IMR-90 (cell line): ENCODE measurements at regions not wholly inside any gene's neighbourhood (a gene's known extent, or its start where the extent isn't known, plus 50 kb on each side); places are given as distances from the start of the nearest gene placed in this dataset.

Experiments used
- ATAC-seq: fragments of 200-7000 bp; cut with Tn5 transposase; 2 replicates; pipeline ENCODE4 v1.9.1; 2020; ENCODE audit warnings: low read depth, mild to moderate bottlenecking, moderate library complexity
- BruUV-seq: library from RNA; stranded (reverse); fragments of 400-500 nt; replicated peaks from 2 replicates; lab custom pipeline; 2021; lab: Mats Ljungman, UMichigan
- CTCF ChIA-PET: fragments of 300-600 bp; formaldehyde crosslinking; extraction: SDS; loops from one replicate; lab custom pipeline; 2021; ENCODE audit warnings: antibody characterized with exemption; lab: Yijun Ruan, JAX
- POLR2A ChIA-PET: fragments of 300-600 bp; sonication (Branson Sonifier 250); formaldehyde crosslinking; loops from one replicate; lab custom pipeline; 2022; ENCODE audit warnings: antibody characterized with exemption; ENCODE audit not compliant: unreplicated experiment; lab: Charles Lee
- DNase-seq: peaks from one replicate; pipeline ENCODE4 v3.0.0; 2013
- H2AFZ ChIP-seq: replicated peaks from 2 replicates; pipeline ENCODE3; 2013; ENCODE audit warnings: low read length, mild to moderate bottlenecking; ENCODE audit not compliant: poor library complexity
- H2AK5ac ChIP-seq: 2 replicates; pipeline ENCODE4 v1.6.1; 2013; ENCODE audit warnings: low read depth, low read length, inconsistent platforms
- H2AK9ac ChIP-seq: replicated peaks from 2 replicates; pipeline ENCODE3; 2013; ENCODE audit warnings: mild to moderate bottlenecking, low read depth, low read length, moderate library complexity; ENCODE audit not compliant: poor library complexity
- H2BK120ac ChIP-seq: 2 replicates; pipeline ENCODE4 v1.6.1; 2013; ENCODE audit warnings: low read depth, low read length, inconsistent platforms
- H2BK15ac ChIP-seq: 3 replicates; pipeline ENCODE4 v1.6.1; 2013; ENCODE audit warnings: low read depth, low read length, inconsistent platforms
- H2BK20ac ChIP-seq: 2 replicates; pipeline ENCODE4 v1.6.1; 2013; ENCODE audit warnings: low read depth, mild to moderate bottlenecking, inconsistent platforms, low read length, moderate library complexity
- H2BK5ac ChIP-seq: 2 replicates; pipeline ENCODE4 v1.6.1; 2013; ENCODE audit warnings: mild to moderate bottlenecking, low read depth, low read length, inconsistent platforms; ENCODE audit not compliant: poor library complexity, severe bottlenecking
- H3K14ac ChIP-seq: replicated peaks from 2 replicates; pipeline ENCODE4 v1.6.1; 2013; ENCODE audit warnings: low read depth, low read length, inconsistent platforms
- H3K18ac ChIP-seq: 2 replicates; pipeline ENCODE4 v1.6.1; 2013; ENCODE audit warnings: low read depth, low read length, control low read depth
- H3K23ac ChIP-seq: 2 replicates; pipeline ENCODE4 v1.6.1; 2013; ENCODE audit warnings: low read depth, low read length, inconsistent platforms
- H3K27ac ChIP-seq: 2 replicates; pipeline ENCODE4 v1.5.1; 2013; ENCODE audit warnings: mild to moderate bottlenecking, control low read depth, low read length; ENCODE audit not compliant: insufficient read depth
- H3K27me3 ChIP-seq: 2 replicates; pipeline ENCODE4 v1.6.1; 2013; ENCODE audit warnings: low read length; ENCODE audit not compliant: control insufficient read depth, insufficient read depth
- H3K36me3 ChIP-seq: 2 replicates; pipeline ENCODE4 v1.6.1; 2013; ENCODE audit warnings: low read length, mixed read lengths; ENCODE audit not compliant: control insufficient read depth, insufficient read depth
- H3K4ac ChIP-seq: 2 replicates; pipeline ENCODE4 v1.6.1; 2013; ENCODE audit warnings: low read depth, low read length, inconsistent platforms
- H3K4me1 ChIP-seq: 2 replicates; pipeline ENCODE4 v1.6.1; 2013; ENCODE audit warnings: low read length, mixed read lengths; ENCODE audit not compliant: control insufficient read depth, insufficient read depth
- H3K4me2 ChIP-seq: 2 replicates; pipeline ENCODE4 v1.6.1; 2013; ENCODE audit warnings: low read depth, mild to moderate bottlenecking, control low read depth, low read length, moderate library complexity
- H3K4me3 ChIP-seq: 2 replicates; pipeline ENCODE4 v1.5.1; 2013; ENCODE audit warnings: low read depth, mild to moderate bottlenecking, control low read depth, low read length, moderate library complexity; ENCODE audit not compliant: insufficient read depth
- H3K56ac ChIP-seq: 2 replicates; pipeline ENCODE4 v1.6.1; 2013; ENCODE audit warnings: low read length, inconsistent platforms; ENCODE audit not compliant: insufficient read depth; ENCODE audit errors: extremely low read depth
- H3K79me1 ChIP-seq, 2 experiments: 2 replicates each; pipeline ENCODE4 v1.6.1; 2013; ENCODE audit warnings: low read length in 2 of 2, inconsistent platforms in 1 of 2, low read depth in 1 of 2
- H3K9ac ChIP-seq: 2 replicates; pipeline ENCODE4 v1.6.1; 2013; ENCODE audit warnings: low read depth, low read length, control low read depth
- H3K9me1 ChIP-seq: 2 replicates; pipeline ENCODE4 v1.6.1; 2013; ENCODE audit warnings: low read length, inconsistent platforms; ENCODE audit not compliant: insufficient read depth
- H3K9me3 ChIP-seq: 2 replicates; pipeline ENCODE4 v1.6.1; 2013; ENCODE audit warnings: low read length; ENCODE audit not compliant: control insufficient read depth, insufficient read depth
- H4K20me1 ChIP-seq: 2 replicates; pipeline ENCODE4 v1.6.1; 2013; ENCODE audit warnings: low read length, inconsistent platforms; ENCODE audit not compliant: insufficient read depth
- H4K5ac ChIP-seq: 2 replicates; pipeline ENCODE4 v1.6.1; 2013; ENCODE audit warnings: mild to moderate bottlenecking, low read depth, low read length, control low read depth
- H4K8ac ChIP-seq, 2 experiments: 2 replicates each; pipeline ENCODE4 v1.6.1; 2013; ENCODE audit warnings: low read depth in 2 of 2, low read length in 2 of 2, control low read depth in 1 of 2, inconsistent platforms in 1 of 2
- H4K91ac ChIP-seq: 2 replicates; pipeline ENCODE4 v1.6.1; 2013; ENCODE audit warnings: low read depth, low read length, inconsistent platforms; ENCODE audit not compliant: insufficient read depth
- BHLHE40 ChIP-seq: fragments of 150-350 bp; IDR thresholded peaks from 2 replicates; pipeline ENCODE4 v1.6.1; 2016; ENCODE audit warnings: mild to moderate bottlenecking, low read depth, low read length
- FOS ChIP-seq: fragments of 150-350 bp; IDR thresholded peaks from 2 replicates; pipeline ENCODE4 v1.6.1; 2016; ENCODE audit warnings: low read depth, low read length
- MAZ ChIP-seq: IDR thresholded peaks from 2 replicates; pipeline ENCODE4 v1.6.1; 2012; ENCODE audit warnings: low read depth, mild to moderate bottlenecking, low read length, improper control_type of control experiment, moderate library complexity, borderline replicate concordance
- NFE2L2 ChIP-seq: fragments of 150-350 bp; IDR thresholded peaks from 2 replicates; pipeline ENCODE4 v1.6.1; 2016; ENCODE audit warnings: low read depth, mild to moderate bottlenecking, low read length
- RAD21 ChIP-seq: IDR thresholded peaks from 2 replicates; pipeline ENCODE4 v1.6.1; 2012; ENCODE audit warnings: low read length, improper control_type of control experiment
- WGBS, 2 experiments: methylation state at CpG; one replicate each; pipeline versions ENCODE4 v1.1.5 to v1.1.7; 2013; ENCODE audit warnings: missing lambda C conversion rate in 2 of 2; ENCODE audit not compliant: insufficient read length in 1 of 2; ENCODE audit errors: extremely low coverage in 2 of 2; 5-methylcytosine and 5-hydroxymethylcytosine counted together
- dilution Hi-C: fragments of 300-500 bp; cut with HindIII; formaldehyde crosslinking; loops from one replicate; pipeline ENCODE4 v1.14.3; 2018; ENCODE audit warnings: low sequenced_read_pairs; ENCODE audit not compliant: unreplicated experiment
- in situ Hi-C: fragments of 300-500 bp; cut with MboI; formaldehyde crosslinking; loops from 3 replicates; pipeline ENCODE4 v1.14.3; 2019; ENCODE audit warnings: low sequenced_read_pairs, inconsistent platforms, mixed read lengths
- intact Hi-C: fragments of 100-400 bp; cut with micrococcal nuclease; formaldehyde crosslinking; loops from 2 replicates; pipeline ENCODE4 v1.10.0; 2022

DNA sequence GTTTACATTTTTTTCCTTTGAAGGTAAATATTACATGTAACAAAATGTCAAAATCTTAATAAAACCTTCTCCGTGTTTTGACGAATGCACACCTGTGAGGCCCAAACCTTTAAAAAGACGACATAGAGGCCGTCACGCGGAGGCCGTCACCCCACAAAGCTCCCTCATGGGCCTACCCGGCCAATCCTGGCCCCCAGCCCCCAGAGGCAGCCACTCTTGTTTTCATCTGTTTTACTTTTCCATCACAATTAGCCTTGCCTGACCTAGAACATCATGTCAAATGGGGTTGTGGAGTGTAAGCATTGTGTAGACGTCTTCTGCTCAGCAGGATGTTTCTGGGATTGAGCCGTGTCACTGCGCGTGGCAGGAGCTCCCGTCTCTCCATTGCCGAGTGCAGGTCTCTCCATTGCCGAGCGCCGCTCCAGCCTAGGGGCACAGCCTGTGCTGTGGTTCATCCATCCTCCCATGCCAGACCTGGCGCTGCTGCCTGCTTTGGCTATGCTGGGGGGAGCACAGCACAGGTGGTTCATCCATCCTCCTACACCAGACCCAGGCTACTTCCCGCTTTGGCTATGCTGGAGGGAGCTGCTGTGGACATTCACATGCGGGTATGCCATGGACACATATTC, 52.2 kb upstream of the IRX4 start:
- Histone ChIP-seq H3K56ac (no peak overlapping the region), H3K9me1 (no peaks in the 10 kb centered on the region), H3K9ac (no peak overlapping the region), H2BK120ac (no peak overlapping the region), H2AFZ (no peak overlapping the region), H3K4me3 (no peak overlapping the region), H2BK5ac (no peak overlapping the region), H2AK5ac (no peak overlapping the region), H3K4me2 (no peak overlapping the region), H4K8ac (no peak overlapping the region), H2AK9ac (no peak overlapping the region), H3K14ac (no peak overlapping the region), H3K36me3 (no peaks in the 10 kb centered on the region), H3K79me1 (no peaks in the 10 kb centered on the region), H3K18ac (no peak overlapping the region), H3K9me3 (peaks cover 2% of the 10 kb centered on the region; the same call in 1 of the 2 replicates), H4K91ac (no peak overlapping the region), H2BK20ac (no peak overlapping the region), H3K23ac (no peak overlapping the region), H4K5ac (no peak overlapping the region), H4K20me1 (no peaks in the 10 kb centered on the region), H3K27me3 (peaks cover 11% of the 10 kb centered on the region), H3K4me1 (no peaks in the 10 kb centered on the region), H3K4ac (no peak overlapping the region), H3K27ac (no peak overlapping the region), H2BK15ac (no peak overlapping the region)
- ChIA-PET POLR2A (no interaction called here), CTCF (no interaction called here)
- intact Hi-C loops: no loop called here
- no peak for TF ChIP-seq NFE2L2
- TF ChIP-seq FOS: no peak
- TF ChIP-seq RAD21: no peak
- no peak for TF ChIP-seq BHLHE40
- TF ChIP-seq MAZ: no peak
- ATAC-seq (no peak), DNase-seq (no peak)
- no CpG with 5 or more reads among the region's 20 CpGs for WGBS, 2 experiments
- no TSS peak for BruUV-seq
- in situ Hi-C loops: no loop called here
- dilution Hi-C loops: no loop called here
